HG02588 (cell line): ENCODE measurements at regions not wholly inside any gene's neighbourhood (a gene's known extent, or its start where the extent isn't known, plus 50 kb on each side); places are given as distances from the start of the nearest gene placed in this dataset.
"Not testable (repeated sequence)": the region's sequence is repeated elsewhere in the genome, so short reads cannot be mapped to it uniquely, and the experiment has no call there.

Experiments used
- ATAC-seq: cut with Tn5 transposase; IDR thresholded peaks from one replicate; pipeline ENCODE4 v1.9.1; 2021; ENCODE audit warnings: mild to moderate bottlenecking, moderate library complexity; ENCODE audit not compliant: unreplicated experiment

GRCh38 chr10:6830981-6831380 is 250.9 kb upstream of the PRKCQ start:
- not testable (repeated sequence) for ATAC-seq

- ATAC-seq: not testable (repeated sequence)
These were observed 244.7 kb upstream of the PRKCQ start for GRCh38 chr10:6824793-6825192.

GRCh38 chr10:6823770-6824169 is 243.7 kb upstream of the PRKCQ start:
- ATAC-seq: no peak

- ATAC-seq: no peak
These were observed 239.2 kb upstream of the PRKCQ start for GRCh38 chr10:6819301-6819700.

- ATAC-seq: no peak
These were observed 237.7 kb upstream of the PRKCQ start for GRCh38 chr10:6817770-6818169.

- no peak for ATAC-seq
These were observed 235.3 kb upstream of the PRKCQ start for GRCh38 chr10:6815346-6815745.

GRCh38 chr10:6813856-6814255 is 233.8 kb upstream of the PRKCQ start:
- ATAC-seq: no peak

GRCh38 chr10:6813306-6813705 is 233.2 kb upstream of the PRKCQ start:
- no peak for ATAC-seq

- ATAC-seq: no peak
These were observed 231.1 kb upstream of the PRKCQ start for GRCh38 chr10:6811153-6811552.

GRCh38 chr10:6803427-6803783 is 223.3 kb upstream of the PRKCQ start:
- ATAC-seq: no peak

GRCh38 chr10:6802759-6803426 is 222.8 kb upstream of the PRKCQ start:
- no peak for ATAC-seq

- no peak for ATAC-seq
These were observed 216.2 kb upstream of the PRKCQ start for GRCh38 chr10:6796231-6796630.

GRCh38 chr10:6795541-6795940 is 215.5 kb upstream of the PRKCQ start:
- no peak for ATAC-seq

GRCh38 chr10:6794841-6795240 is 214.8 kb upstream of the PRKCQ start:
- not testable (repeated sequence) for ATAC-seq

- no peak for ATAC-seq
These were observed 214.4 kb upstream of the PRKCQ start for GRCh38 chr10:6794441-6794840.

GRCh38 chr10:6788731-6789130 is 208.7 kb upstream of the PRKCQ start:
- no peak for ATAC-seq

GRCh38 chr10:6788231-6788630 is 208.2 kb upstream of the PRKCQ start:
- ATAC-seq: no peak

GRCh38 chr10:6787718-6788117 is 207.6 kb upstream of the PRKCQ start:
- ATAC-seq: no peak

- ATAC-seq: no peak
These were observed 207.0 kb upstream of the PRKCQ start for GRCh38 chr10:6787091-6787490.

- no peak for ATAC-seq
These were observed 206.5 kb upstream of the PRKCQ start for GRCh38 chr10:6786579-6787031.

- not testable (repeated sequence) for ATAC-seq
These were observed 204.4 kb upstream of the PRKCQ start for GRCh38 chr10:6784429-6784828.

GRCh38 chr10:6783471-6783870 is 203.4 kb upstream of the PRKCQ start:
- no peak for ATAC-seq

- ATAC-seq: no peak
These were observed 202.3 kb upstream of the PRKCQ start for GRCh38 chr10:6782378-6782777.
